Myocyte (in vitro differentiated cells): ENCODE measurements at regions not wholly inside any gene's neighbourhood (a gene's known extent, or its start where the extent isn't known, plus 50 kb on each side); places are given as distances from the start of the nearest gene placed in this dataset.

Experiments
- DNase-seq: peaks from one replicate; pipeline ENCODE4 v3.0.0-alpha.2; 2012; ENCODE audit warnings: low read depth

DNA sequence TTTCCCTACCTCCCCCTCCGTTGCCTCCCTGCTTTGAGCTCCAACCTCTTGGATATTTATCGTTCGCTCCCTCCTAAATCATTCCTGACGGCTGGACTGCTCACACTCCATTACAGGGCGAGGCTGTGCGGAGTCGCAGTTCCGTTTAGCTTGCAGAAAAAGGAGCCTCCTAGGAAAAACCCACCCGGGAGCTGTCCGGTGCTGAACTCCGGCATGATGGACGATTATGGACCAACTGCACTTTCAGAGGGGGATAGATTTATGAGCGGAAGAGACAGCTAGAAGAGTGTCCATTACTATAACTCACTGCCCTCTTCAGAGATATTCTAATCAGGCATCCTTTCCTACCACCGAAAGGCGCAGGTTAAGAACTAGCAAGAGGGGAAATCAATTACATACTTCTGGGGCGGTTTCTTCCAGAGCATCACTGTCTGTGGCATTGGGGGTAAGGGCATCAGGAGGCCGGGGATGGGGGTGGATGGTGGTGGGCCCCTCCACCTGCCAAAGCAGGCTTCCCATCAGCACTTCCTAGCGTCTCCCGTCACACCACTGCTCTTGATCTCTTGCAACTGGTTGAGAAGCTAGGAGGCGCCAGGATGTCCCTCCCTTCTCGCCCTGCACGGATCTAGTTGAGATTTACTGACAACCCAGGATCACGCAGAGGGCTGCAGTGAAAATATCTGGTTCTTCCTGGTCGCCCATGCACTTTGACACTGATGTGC is 251.2 kb downstream of the ENGASE start:
- DNase-seq, result peak; percentile 46

DNA sequence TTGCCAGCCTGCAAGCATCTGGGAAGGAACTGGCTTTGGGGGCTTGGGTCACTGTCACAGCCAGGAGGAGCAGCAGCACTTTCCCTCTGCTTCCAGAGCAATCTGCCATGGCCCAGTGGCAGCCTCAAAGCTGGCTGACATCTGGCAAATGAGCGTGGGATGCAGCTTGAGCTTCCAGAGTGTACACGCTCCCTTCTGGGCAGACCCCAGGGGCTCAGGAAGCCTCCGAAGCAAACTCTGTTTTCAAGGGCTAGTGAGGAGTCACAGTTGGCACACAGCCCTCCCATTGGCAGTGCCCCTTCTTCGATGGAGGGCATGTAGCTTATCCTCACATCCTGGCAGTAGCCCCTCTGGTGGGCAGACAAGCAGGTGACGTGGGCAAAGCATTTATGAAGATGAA is 249.6 kb downstream of the ENGASE start:
- DNase-seq, result no peak

DNA sequence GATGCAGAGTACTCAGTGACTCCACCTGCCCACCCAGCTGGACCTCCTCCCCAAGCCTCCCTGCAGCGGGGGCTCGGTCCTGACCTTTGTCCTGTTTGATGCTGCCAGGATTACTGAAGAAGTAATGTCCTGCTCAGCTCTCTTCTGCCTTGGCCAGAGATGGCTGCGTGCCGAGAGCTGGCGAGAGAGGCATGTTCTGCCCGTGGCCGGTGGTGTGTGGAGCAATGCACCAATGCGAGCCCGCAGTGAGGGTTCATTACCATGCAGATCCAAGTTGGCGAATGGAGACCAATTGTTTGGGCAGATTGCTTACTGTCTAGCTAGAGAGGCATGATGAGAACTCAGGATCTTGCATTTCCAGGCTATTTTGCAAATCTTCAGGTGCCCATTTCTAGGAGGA is 248.9 kb downstream of the ENGASE start:
- DNase-seq, result no peak

DNA sequence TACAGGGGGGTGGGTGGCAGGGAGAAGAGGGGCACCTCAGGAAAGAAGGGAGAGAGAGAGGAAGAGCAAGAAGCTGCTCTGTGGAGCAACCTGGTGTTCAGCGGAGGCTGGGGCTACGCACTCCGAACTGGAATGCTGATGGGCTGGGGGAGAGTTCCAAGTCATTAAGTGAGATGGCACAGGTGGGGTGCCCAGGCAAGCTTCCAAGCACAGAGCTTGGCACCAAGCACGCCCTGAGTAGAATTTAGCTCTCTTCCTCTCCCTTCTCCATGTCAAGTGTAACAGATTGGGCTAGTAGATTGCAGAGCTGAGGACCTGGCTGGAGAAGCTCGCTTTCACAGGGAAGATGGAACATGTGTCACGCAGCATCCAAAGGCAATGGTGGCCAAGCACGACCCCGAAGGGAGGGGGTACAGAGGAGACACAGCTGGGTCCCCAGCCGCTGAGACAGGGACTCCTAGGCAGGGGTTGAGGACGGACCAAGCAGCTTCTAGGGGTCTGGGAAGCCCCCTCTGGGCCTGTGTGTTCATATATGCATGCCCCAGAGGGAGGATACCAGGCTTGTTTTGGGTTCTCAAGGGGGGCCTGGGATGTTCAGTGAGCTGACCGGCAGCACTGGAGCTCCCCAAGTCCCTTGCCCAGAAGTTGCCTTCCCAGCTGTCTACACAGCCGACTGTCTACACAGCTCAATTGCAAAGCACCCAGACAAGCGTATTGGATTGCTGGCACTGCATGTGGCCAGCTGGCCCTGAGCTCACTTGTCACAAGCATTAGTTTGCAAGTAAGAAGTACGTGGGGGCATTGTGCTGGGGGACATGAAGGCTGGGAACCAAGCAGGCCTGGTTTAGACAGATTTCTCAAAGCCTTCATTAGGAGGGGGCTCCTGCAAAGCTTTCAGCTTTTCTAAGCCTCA is 247.8 kb downstream of the ENGASE start:
- no peak for DNase-seq

DNA sequence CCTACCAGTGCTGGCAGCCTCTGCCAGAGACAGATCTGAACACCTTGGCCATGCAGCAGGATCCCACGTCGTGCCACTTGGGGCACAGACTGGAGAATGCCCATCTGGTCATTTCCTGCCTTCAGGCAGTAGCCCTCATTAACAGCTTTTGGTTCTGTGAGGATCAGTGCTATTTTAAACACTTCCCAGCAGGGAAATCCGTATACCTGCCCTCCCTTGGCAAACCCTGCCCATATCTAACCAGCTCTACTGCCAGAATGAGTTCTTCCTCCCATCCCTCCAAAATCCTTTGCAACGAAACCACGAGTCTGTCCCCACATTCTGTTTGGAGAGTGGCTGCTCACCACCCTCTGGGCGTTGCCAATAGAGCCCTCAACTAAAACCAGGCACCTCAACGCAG is 245.7 kb downstream of the ENGASE start:
- no peak for DNase-seq

DNA sequence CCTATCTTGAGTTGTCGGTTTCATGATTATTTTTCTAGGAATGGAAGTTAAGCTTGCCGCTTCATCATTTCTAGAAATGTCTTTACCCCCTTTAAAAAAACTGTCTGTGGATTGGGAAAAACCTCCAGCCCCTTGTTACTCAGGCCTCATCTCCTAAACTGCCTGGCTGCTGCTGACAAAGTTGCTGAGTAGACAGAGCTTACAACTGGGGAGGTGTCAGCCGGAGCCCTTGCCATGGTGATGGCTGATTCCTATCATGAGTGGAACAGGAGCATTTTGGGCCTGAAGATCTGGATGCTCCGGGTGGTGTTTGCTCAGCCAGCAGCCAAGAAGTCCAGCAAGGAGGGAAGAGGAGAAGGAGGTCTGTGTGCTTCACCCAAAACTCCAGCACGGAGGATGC is 243.3 kb downstream of the ENGASE start:
- no peak for DNase-seq

DNA sequence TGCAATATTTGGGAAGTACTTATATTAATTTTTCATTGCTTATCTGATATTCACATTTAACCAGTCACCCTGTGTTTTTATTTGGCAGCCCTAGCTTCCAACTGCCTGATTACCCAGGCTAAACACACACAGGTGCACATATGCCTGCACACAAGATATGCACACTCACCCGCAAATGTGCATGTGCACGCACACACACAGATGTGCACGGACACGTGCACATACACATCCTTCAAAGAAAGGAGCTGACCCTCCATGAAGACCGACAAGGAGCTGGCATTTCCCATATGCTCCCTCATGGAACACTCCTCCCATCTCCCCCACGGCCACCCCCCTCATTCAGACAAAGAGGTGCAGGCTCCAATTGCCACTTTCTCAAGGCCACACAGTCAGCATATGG is 242.2 kb downstream of the ENGASE start:
- DNase-seq, result no peak

DNA sequence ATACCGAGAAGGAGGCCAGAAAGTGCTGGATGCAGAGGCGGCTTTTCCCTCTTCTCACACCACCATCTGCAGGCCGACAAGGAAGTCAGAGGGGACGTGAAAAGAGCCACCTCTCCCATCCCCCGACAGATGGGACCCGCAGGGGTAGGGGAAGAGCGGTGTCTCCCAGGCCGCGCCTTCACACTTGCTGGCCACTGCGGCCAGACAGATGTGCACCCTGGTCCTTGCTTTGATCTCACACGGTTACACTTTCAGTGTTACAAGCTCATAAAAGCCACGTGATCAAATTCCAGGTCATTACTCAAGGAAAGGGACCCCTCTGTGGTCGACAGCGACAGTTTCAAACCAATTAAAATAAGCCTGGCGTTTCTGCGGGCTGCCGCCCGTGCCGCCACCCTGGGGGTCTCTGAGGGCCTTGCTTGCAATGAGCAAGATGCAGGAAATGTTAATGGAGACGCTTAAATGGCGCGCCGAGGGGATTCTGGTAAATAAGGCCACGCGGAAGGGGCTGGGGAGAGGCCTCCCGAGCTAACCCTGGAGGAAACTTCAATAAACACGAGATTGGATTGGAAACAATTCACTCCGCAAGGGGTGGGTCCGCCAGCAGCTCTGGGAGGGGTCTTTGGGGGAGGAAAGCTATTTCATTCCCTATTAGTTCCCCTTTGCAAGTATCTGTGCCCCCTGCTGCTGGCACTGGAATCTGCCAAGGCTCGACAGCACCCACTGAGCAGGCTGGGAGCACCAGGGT is 240.9 kb downstream of the ENGASE start:
- DNase-seq, result no peak

DNA sequence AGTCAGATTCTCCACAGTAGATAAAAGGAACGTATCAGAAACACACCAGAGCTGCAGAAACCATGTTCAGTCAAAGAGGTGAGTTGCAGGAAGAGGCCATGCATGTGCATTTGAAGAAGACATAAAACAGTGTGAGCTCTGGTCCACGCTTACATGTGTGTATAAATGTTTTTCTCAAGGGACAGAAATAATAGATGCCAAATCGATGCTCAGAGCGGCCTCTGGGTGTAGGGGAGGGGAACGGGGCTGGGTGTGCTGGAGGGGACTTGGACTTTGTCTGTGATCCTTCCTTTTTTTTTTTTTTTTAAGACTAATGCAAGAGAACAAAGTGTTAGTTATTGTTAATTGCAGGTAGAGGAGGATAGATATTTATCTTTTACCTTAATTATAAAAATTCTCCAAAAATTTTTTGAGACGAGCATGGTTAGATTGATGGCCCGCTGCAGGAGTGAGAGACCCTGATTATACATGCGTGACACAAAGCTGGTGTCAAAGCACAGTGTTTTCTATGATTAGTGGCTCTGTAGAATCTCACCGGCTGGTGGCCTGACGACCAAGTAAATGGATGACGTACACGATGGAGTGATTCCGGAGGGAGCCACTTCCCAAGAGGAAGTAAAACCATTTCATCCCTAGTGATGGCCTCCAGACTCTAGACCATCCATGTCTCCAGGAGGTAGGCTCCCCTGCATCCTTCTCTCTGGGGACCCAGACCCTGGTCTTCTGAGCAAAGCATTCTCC is 240.2 kb downstream of the ENGASE start:
- no peak for DNase-seq

DNA sequence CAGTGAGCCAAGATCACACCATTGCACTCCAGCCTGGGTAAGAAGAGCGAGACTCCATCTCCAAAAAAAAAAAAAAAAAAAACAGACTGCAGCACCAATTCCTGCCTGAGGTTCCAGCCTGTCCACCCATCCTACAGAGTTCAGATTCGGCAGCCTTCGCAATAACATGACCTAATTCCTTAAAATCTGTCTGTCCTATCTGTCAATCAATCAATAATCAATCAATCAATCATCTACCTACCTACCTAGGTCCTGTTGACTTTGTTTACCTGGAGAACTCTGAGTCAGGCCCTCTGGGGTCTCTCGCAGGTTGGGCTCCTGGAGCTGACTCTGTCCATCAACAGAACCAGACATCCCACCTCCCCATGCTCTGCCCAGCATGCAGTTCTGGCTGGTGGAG is 236.7 kb downstream of the ENGASE start:
- DNase-seq, result no peak

DNA sequence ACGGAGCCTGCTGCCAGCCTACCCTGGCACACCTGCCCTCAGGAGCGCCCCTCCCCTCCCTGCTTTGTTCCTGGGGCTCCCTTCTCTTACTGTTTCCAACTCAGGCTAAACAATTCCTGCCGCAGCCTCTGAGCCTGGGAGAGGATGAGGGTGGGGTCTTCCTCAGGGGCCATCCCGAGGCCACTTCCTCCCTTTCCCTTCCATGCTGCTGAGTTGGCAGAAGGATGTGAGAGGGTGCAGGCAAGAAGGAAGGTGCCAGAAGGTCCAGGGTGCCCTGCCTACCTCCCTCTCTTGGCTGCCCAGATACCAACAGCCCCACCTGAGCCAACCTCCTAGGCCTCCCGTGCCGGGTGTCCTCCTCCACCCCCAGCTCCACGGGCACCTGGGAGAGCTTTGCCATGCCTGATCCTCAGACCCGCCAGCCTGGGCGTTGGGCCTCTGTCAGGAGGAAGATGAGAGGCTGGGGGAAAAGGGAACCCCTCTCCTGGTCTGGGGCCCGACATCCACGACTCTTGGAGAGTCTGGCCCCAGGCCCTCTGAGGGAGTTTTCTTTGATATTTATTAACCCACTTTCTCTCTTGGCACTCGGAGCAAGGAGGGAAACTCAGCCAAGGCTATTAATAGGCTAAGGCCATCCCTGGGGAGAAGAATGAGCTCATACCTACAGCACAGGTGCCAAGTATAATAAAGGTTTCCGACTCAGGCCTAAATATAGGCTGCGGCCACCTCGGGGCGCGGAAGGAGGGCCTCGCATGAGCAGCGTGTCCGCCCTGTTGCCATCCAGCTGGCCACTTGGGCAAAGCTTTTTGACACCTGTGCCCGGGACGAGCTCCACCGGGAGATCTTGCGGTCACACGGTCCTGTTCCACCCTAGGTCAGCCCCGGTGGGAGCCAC is 232.0 kb downstream of the ENGASE start:
- DNase-seq, result peak; percentile 5

DNA sequence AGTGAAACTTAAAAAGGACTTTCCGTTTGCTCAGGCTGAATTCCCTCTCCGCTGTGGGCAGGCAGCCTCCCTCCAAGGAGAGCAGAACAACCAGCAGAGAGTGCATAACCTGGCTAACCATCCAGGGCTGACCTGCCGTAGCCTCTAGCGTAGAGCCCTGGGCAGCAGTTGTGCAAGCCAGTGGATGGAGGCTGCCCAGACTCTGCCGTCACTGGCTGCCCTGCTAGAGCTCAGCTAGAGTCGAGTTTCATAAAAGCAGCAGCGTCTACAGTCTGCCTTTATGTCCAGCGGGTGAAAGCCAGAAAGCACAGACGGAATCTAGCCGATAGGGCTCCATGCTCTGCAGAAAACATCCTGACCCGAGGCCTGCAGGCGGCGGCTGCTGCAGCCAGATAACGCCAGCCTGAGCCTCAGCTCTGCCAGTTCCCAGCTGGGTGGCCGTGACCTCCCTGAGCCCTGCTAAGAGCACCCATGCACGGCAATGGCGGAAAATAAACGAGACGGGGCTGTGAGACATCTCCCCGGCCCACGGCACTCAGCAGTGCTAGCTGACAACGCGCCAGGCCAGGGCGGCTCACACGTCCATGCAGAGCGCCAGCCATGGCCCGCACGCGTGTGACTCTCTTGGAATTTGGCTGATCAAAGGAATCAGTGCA is 231.3 kb downstream of the ENGASE start:
- peak; percentile 4 for DNase-seq

DNA sequence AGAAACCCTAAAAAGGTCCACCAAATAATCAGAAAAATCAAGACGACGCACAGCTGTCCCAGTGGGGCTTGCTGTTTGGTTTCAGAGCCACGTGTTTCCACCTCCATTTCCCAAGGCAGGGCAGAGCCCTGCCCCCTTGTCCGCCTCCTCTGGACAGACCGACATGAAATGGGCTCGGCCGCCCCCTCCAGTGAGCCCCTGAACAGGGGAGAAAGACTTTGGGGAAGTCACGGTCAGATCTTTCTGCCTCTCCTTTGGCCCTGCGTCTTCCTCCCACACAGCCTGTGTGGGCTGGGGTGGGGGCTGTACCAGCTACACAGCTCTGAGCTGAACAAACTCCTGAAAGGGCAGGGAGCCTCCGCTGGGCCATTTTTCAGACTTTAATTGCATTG is 230.7 kb downstream of the ENGASE start:
- no peak for DNase-seq

DNA sequence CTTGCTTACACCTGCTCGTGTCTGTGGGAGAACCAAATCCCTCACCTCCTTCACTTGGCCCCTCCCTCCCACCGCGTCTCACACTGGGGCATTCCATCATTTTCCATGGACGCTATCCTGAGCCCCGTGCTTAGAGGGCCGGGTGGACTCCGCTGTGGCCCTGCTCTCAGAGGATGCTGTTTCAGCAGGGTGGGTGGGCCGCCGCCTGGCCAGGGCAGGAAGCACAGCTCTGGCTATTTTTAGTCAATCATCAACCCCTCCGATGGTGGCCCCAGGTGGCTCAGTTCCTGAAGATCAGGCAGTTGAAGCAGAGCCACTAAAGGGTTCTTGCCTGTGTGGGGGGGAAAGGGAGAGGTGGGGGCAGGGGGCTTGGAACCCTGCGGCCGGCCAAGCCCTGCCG is 230.3 kb downstream of the ENGASE start:
- no peak for DNase-seq

DNA sequence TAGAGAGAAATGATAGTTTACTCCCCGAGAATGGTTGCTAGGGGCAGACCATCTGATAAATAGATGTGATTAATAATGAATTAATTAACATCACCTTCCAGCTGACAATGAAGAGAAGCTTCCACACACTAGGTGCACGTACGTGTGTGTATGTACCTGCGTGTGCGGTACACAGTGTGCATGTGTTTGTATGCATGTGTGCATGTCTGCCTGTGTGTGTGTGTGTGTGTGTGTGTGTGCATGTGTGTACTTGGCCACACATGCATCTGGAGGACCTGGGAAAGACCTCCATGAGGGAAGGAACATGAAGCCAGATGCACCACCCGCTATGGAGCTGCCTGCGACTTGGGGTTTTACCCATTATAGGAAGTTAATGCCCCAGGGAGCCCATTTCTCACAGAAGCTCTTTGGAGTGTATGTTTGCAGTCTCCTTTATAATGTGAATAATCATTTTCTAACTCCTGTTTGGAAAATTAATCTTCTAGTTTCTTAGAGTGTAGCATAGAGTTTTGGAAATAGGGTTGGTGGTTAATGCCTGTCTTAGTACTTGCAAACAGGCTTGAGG is 229.1 kb downstream of the ENGASE start:
- no peak for DNase-seq

DNA sequence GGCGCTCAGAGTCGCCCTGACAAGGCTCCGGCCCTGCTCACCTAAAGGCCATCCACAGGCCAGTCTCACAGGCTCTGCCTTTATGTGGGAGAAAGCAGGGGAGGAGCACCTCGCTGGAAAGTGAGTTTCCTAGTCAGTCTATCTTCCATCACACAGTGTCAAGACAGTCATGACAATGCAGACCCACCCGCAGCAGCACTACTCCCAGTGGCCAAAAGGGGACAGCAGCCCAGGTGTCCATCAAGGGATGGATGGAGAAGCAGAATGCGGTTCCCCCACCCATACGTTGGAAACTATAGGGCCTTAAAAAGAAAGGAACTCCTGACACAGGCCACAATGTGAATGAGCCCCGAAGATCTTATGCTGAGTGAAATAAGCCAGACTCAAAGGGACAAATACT is 226.8 kb downstream of the ENGASE start:
- DNase-seq, result no peak

DNA sequence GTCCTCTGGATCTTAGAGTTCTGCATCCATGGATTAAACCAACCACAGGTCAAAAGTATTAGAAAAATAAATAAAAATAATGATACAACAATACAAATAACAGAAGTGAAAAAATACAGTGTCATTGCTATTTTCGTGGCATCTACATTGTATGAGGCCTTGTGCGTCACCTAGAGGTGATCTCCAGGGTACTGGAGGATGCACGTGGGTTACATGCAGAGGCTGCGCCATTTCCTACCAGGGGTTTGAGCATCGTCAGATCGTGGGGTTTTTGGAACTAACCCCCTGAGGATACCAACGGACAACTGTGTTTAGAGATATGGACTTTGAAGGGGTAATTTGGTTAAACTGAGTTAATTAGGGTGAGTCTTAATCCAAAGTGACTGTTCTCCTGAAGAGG is 224.7 kb downstream of the ENGASE start:
- no peak for DNase-seq

DNA sequence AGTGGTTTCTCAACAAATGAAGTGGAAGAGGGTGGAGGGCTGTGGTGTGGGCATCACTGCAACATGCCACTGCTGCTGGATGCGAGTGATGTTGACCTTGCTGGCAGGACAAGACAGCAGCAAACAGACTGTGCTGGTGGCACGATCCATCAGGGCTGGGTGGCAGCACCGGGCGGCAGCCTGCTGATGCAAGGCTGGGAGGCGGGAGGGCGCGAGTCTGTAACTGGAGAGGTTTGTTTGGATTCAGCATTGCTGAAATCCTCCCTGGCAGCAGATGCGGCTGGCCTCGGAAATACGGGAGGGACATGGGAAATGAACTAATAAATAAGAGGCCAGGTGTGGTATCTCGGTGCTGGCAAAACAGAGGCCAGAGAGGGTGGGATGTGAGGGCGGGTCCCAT is 224.2 kb downstream of the ENGASE start:
- no peak for DNase-seq

DNA sequence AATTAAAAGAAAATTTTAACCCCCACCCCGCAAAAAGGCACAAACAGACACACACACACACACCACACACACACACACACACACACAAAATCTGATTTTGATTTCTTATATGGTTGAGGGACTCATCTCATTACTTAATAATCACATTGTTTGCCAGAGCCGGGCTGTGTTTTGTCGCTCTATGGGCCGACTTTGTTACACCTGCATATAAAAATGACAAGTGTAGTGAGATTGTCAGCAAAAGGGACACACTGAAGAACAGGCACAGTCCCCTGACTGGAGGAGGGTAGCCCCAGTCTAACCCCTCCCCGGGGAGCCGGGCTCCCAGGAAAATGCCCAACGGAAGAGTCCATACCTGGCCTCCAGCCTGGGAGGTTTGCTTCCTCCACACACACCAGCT is 221.6 kb downstream of the ENGASE start:
- no peak for DNase-seq
